ENCODE measurements at regions not wholly inside any gene's neighbourhood (a gene's known extent, or its start where the extent isn't known, plus 50 kb on each side); places are given as distances from the start of the nearest gene placed in this dataset.

DNA sequence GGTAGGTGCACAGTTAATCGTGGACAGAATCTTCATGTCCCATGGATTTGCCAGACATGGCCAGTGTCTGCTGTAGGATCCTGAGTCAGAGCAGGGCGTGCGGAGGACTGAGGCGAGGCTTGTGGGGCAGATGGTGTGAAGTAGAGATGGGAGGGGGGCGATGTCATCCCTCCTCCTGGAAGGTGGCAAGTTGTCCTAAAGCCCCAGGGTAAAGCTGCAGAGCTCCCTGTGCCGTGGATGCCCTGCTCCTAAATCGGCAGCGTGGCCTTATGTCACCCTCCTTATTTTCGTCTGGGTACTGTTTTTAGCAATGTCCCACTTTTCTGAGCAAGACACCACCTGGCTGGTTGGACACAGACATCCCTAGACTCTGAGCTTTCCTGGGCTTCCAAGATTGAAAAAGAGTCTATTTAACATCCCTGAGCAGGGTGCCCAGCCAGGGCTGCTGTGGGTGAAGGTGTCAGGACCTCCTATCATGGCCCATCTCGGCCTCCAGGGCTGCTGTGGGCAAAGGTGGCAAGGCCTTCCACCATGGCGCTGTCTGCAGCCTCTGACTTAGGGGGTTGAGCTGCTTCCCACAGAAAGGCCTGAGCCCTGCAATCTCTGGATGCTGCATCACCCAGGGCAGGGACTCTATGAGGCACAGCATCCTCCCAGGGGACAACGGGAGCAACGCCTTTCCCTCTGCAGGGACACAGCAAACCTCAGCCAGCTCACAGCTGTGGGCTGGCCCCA, 145.4 kb downstream of the TTLL2 start:
- H3K4me2 ChIP-seq (ENCODE audit: low read length): no peak overlapping the region
- H3F3A ChIP-seq (ENCODE audit: control insufficient read depth, insufficient read depth): no peaks in the 10 kb centered on the region
- no peak for TF ChIP-seq CTCF (IDR thresholded peaks at IDR 0.05; ENCODE audit: low read depth, low read length, poor library complexity, severe bottlenecking)
- no peak for TF ChIP-seq EZH2phosphoT487 (IDR thresholded peaks at IDR 0.05; ENCODE audit: borderline replicate concordance, low read length)
- H3K27ac ChIP-seq (ENCODE audit: low read depth, low read length): no peak overlapping the region
- H3K4me3 ChIP-seq (ENCODE audit: low read length): no peak overlapping the region
- H3K27me3 ChIP-seq (ENCODE audit: control insufficient read depth, low read length): no peaks in the 10 kb centered on the region
- no peaks in the 10 kb centered on the region for H3K9me2 ChIP-seq (replicated peaks; ENCODE audit: control insufficient read depth, low read length)
- no peaks in the 10 kb centered on the region for H3K36me3 ChIP-seq (ENCODE audit: control insufficient read depth, low read length)
- no peaks in the 10 kb centered on the region for H3K4me1 ChIP-seq (ENCODE audit: control insufficient read depth, low read length)
- no peaks in the 10 kb centered on the region for H4K20me1 ChIP-seq (ENCODE audit: control insufficient read depth, insufficient read depth, low read depth, low read length)
- H3K9me3 ChIP-seq (ENCODE audit: control insufficient read depth, insufficient read depth, low read length): no peaks in the 10 kb centered on the region
- no peaks in the 10 kb centered on the region for H3K79me2 ChIP-seq (ENCODE audit: control insufficient read depth, low read length)

DNA sequence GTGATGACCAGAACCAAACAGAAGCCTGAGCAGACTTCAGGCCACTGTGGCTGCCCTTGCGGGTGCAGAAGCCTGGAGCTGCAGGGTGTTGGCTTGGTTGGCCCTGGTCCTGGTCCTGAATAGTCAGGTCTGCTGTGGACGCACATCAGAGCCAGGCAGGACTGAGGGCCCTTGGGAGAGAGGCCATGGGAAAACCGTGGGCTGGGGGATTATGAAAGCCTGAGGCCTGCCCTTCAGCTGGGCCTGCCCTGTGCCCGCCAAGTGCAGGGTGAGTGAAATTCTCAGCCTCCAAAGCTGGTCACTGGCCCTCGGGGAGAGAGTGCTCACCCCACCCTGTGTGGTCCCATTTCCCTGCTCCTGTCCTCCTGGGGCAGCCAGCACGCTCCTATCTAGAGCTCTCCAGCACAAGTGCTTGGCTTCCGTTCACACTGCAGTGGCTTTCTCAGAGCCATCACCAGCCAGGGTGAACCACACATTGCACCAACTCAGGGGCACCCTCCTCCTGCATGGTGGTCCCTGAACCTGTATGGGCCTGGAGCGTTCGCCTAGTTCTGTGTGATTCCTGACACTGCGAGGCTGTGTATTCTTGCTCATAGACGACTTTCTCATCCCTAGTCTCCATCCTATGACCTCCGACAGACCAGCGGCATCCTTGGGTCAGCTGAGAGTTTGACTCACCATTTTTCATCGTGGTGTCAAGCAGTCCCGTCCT, 146.1 kb downstream of the TTLL2 start:
- no peaks in the 10 kb centered on the region for H3K4me1 ChIP-seq (ENCODE audit: control insufficient read depth, low read length)
- no peak overlapping the region for H3K4me3 ChIP-seq (ENCODE audit: low read length)
- no peak for TF ChIP-seq EZH2phosphoT487 (IDR thresholded peaks at IDR 0.05; ENCODE audit: borderline replicate concordance, low read length)
- TF ChIP-seq CTCF (IDR thresholded peaks at IDR 0.05; ENCODE audit: low read depth, low read length, poor library complexity, severe bottlenecking): no peak
- no peaks in the 10 kb centered on the region for H3K79me2 ChIP-seq (ENCODE audit: control insufficient read depth, low read length)
- H4K20me1 ChIP-seq (ENCODE audit: control insufficient read depth, insufficient read depth, low read depth, low read length): no peaks in the 10 kb centered on the region
- H3F3A ChIP-seq (ENCODE audit: control insufficient read depth, insufficient read depth): no peaks in the 10 kb centered on the region
- H3K27ac ChIP-seq (ENCODE audit: low read depth, low read length): no peak overlapping the region
- no peaks in the 10 kb centered on the region for H3K27me3 ChIP-seq (ENCODE audit: control insufficient read depth, low read length)
- H3K36me3 ChIP-seq (ENCODE audit: control insufficient read depth, low read length): no peaks in the 10 kb centered on the region
- H3K9me3 ChIP-seq (ENCODE audit: control insufficient read depth, insufficient read depth, low read length): no peaks in the 10 kb centered on the region
- H3K4me2 ChIP-seq (ENCODE audit: low read length): no peak overlapping the region
- no peaks in the 10 kb centered on the region for H3K9me2 ChIP-seq (replicated peaks; ENCODE audit: control insufficient read depth, low read length)

DNA sequence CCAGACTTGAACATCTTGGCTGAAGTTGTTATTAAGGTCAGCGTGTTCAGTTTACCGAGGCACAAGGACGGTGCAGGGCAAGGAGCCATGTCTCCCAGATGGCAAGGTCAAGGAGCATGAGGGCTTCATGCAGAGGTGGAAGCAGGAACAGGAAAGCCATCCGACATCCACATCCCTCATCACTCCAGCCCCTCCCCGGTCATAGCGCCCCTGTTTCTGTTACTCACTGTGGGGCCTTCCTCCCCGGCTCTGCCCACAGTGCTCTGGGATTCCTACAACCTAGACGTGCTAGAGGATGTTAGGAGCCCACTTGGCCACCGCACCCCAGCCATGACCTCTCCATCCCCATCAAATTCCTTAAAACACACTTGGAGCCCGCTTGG, 146.7 kb downstream of the TTLL2 start:
- Histone ChIP-seq H3K27ac (ENCODE audit: low read depth, low read length) (no peak overlapping the region), H4K20me1 (ENCODE audit: control insufficient read depth, insufficient read depth, low read depth, low read length) (no peaks in the 10 kb centered on the region), H3K4me3 (ENCODE audit: low read length) (no peak overlapping the region), H3K27me3 (ENCODE audit: control insufficient read depth, low read length) (no peaks in the 10 kb centered on the region), H3K79me2 (ENCODE audit: control insufficient read depth, low read length) (no peaks in the 10 kb centered on the region), H3F3A (ENCODE audit: control insufficient read depth, insufficient read depth) (no peaks in the 10 kb centered on the region), H3K36me3 (ENCODE audit: control insufficient read depth, low read length) (no peaks in the 10 kb centered on the region), H3K4me1 (ENCODE audit: control insufficient read depth, low read length) (no peaks in the 10 kb centered on the region), H3K4me2 (ENCODE audit: low read length) (no peak overlapping the region), H3K9me2 (replicated peaks; ENCODE audit: control insufficient read depth, low read length) (no peaks in the 10 kb centered on the region), H3K9me3 (ENCODE audit: control insufficient read depth, insufficient read depth, low read length) (no peaks in the 10 kb centered on the region)
- TF ChIP-seq EZH2phosphoT487 (IDR thresholded peaks at IDR 0.05; ENCODE audit: borderline replicate concordance, low read length) (no peak), CTCF (IDR thresholded peaks at IDR 0.05; ENCODE audit: low read depth, low read length, poor library complexity, severe bottlenecking) (no peak)

Data from DOHH2 (cell line).